ENCODE measurements at regions not wholly inside any gene's neighbourhood (a gene's known extent, or its start where the extent isn't known, plus 50 kb on each side); places are given as distances from the start of the nearest gene placed in this dataset.
"Not testable (repeated sequence)": the region's sequence is repeated elsewhere in the genome, so short reads cannot be mapped to it uniquely, and the experiment has no call there.

DNA sequence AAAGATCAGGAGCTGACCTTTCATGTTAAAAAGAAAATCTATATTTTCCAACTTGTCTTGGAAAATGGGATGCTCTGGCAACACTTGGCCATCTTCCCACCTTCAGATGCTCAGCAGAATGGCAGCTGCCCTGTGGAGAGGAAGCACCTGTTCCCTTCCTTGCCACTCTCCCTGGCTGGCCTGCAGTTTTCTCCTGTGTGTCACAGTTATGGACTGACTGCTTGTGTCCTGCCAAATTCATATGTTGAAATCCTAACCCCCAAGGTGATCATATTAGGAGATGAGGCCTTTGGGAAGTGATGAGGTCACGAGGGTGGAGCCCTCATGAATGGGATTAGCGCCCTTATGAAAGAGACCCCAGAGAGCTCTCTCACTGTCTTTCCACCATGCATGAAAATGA, 97.0 kb upstream of the PLGLB2 start:
- H3K27ac Mint-ChIP-seq; H3K36me3 Mint-ChIP-seq (ENCODE audit: low read depth); H3K9me3 Mint-ChIP-seq; H3K27me3 Mint-ChIP-seq; H3K4me1 Mint-ChIP-seq (ENCODE audit: low read depth); H3K4me3 Mint-ChIP-seq: not testable (repeated sequence)

DNA sequence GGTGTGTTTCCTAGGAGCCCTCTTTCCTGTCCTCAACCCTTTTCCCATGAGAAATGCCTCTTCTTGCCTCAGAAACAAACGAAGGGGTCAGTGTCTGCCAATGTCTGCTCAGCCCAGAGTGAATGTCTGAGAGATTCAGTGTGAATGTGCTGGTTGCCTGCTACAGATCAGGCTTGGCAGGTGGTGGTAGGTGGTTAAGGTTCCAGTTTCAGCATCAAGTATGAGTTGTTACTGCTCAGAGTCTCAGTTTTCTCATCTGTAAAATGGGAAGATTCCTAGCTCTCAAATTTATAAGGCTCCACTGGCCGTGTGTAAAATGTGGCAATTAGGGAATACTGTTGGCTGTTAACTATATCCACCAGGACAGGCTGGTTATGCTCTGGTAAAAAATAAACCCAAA, 96.3 kb upstream of the PLGLB2 start:
- H3K27ac Mint-ChIP-seq; H3K4me1 Mint-ChIP-seq (ENCODE audit: low read depth); H3K9me3 Mint-ChIP-seq; H3K27me3 Mint-ChIP-seq; H3K36me3 Mint-ChIP-seq (ENCODE audit: low read depth); H3K4me3 Mint-ChIP-seq: not testable (repeated sequence)

DNA sequence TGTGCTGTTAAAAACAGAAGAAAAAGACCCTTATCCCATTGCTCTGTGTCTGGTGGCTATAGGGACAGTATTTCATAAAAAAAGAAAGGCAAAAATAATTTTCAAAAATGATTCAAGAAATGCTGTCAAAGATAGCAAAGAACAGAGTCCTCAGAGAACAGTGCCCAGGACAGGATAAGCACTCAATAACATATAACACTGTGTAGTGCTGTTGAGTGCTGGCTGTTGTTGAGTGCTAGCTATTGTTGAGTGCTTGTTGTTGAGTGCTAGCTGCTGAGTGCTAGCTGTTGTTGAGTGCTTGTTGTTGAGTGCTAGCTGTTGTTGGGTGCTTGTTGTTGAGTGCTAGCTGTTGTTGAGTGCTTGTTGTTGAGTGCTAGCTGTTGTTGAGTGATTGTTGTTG, 94.5 kb upstream of the PLGLB2 start:
- H3K27me3 Mint-ChIP-seq; H3K9me3 Mint-ChIP-seq; H3K4me1 Mint-ChIP-seq (ENCODE audit: low read depth); H3K4me3 Mint-ChIP-seq; H3K36me3 Mint-ChIP-seq (ENCODE audit: low read depth); H3K27ac Mint-ChIP-seq: not testable (repeated sequence)

DNA sequence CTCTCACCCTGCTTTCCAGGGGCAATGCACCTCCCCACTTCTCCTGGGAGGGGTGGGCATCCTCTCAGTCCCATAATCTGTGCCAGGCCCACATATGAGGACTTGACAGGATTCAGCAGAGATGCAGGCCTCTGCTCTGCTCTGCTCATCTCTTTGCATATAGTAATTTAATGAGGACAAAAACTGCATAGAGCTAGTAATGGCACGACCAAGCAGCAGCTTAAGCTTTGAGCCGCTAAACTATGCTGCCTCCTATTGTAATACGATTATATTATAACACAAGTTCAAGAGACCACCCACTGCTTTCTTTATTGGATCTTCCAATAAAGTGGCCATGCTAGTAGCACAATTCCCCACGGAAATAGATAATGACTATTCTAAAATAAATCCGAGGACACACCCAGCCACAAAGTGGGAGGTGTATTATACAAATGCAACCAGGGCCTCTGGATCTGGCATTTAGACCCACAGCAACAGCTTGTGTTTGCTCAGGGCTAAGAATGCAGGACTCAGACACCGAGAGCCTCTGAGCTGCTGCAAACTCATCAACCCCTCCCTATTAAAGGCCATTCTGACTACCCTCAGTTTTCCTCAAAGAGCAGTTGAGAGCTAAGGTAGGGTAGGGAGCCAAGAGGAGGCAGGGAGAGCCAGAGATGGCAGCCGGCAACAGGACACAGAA, 93.6 kb upstream of the PLGLB2 start:
- H3K27ac Mint-ChIP-seq, H3K27me3 Mint-ChIP-seq: not testable (repeated sequence)

DNA sequence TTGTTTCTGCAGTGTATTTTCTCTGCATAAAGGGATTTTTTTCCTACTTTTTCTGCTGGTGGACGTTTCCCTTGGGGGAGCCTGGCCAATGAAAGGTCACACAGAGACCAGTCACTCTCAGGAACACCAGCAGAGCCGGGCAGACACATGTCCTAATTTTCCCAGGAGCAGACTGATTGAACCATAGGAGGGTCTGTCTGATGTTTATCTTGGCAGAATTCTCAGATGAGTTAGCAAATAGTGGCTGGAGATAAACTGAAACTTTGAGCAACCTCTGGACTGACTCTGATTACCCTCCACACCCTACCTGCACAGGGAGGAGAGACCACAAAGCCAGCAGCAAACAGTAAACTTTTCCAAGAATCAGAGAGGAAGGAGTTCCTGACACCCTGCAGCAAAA, 90.0 kb upstream of the PLGLB2 start:
- not testable (repeated sequence) for H3K4me1 Mint-ChIP-seq (ENCODE audit: low read depth); H3K27ac Mint-ChIP-seq; H3K9me3 Mint-ChIP-seq; H3K4me3 Mint-ChIP-seq; H3K36me3 Mint-ChIP-seq (ENCODE audit: low read depth); H3K27me3 Mint-ChIP-seq

More for the DNA sequence above, 93.6 kb upstream of the PLGLB2 start:
- not testable (repeated sequence) for H3K9me3 Mint-ChIP-seq; H3K4me1 Mint-ChIP-seq (ENCODE audit: low read depth); H3K36me3 Mint-ChIP-seq (ENCODE audit: low read depth); H3K4me3 Mint-ChIP-seq

DNA sequence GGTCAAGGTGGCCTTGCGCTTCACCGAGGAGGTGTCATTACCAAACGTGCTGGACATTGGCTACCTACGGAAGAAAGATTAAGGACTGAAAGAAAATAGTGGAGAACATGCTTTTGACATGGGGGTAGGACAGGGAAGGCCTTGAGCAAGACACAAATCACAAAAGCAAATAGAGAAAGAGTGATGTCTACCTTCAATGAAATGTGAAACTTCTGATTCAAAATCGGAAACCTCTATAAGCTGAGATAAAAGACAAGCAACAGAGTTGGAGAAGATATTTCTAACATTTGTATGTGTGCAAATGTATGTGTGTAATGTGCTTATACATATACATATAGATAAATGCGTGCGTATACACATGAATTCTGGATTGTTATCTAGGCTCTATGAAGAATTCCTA, 89.5 kb upstream of the PLGLB2 start:
- not testable (repeated sequence) for H3K27me3 Mint-ChIP-seq; H3K4me3 Mint-ChIP-seq; H3K4me1 Mint-ChIP-seq (ENCODE audit: low read depth); H3K36me3 Mint-ChIP-seq (ENCODE audit: low read depth); H3K9me3 Mint-ChIP-seq; H3K27ac Mint-ChIP-seq

DNA sequence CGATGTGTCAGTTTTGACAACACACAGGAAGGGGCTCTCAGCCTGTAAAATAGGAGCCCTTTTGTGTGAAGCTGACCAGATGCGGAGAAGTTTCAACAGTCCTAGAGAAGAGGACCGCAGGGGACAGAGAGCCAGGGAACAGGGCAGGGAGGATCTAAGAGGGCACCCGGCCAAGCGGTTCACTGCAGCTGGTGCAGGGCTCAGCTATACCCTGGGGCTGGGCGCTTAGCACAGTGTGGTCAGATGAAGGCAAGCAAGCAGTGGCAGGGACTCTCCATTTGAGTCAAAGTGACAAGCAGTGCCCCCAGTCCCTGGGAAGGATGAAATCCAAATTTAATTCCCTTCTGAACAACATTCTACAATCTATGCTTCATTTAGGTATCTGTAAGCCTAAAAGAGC, 88.9 kb upstream of the PLGLB2 start:
- H3K36me3 Mint-ChIP-seq (ENCODE audit: low read depth); H3K27me3 Mint-ChIP-seq; H3K27ac Mint-ChIP-seq; H3K9me3 Mint-ChIP-seq; H3K4me1 Mint-ChIP-seq (ENCODE audit: low read depth); H3K4me3 Mint-ChIP-seq: not testable (repeated sequence)

DNA sequence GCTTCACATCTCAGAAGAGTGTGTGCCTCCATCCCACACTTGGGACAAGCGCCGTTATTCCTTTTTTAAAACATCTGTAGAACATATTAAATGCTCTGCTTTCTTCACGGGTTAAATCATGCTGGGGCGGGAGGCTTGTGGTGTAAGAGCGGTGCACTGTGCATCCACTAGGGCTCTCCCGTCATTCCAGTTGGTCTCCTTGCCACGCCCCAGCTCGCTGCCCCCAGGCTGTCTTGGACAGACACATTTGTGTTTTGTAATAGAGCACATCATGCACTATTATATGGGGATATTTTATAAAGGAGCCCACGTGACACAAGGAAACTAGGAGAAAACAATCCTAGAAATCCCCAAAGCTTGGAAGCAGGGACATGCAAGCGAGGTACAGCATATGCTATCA, 87.7 kb upstream of the PLGLB2 start:
- not testable (repeated sequence) for H3K4me1 Mint-ChIP-seq (ENCODE audit: low read depth); H3K27ac Mint-ChIP-seq; H3K36me3 Mint-ChIP-seq (ENCODE audit: low read depth); H3K9me3 Mint-ChIP-seq; H3K27me3 Mint-ChIP-seq; H3K4me3 Mint-ChIP-seq

DNA sequence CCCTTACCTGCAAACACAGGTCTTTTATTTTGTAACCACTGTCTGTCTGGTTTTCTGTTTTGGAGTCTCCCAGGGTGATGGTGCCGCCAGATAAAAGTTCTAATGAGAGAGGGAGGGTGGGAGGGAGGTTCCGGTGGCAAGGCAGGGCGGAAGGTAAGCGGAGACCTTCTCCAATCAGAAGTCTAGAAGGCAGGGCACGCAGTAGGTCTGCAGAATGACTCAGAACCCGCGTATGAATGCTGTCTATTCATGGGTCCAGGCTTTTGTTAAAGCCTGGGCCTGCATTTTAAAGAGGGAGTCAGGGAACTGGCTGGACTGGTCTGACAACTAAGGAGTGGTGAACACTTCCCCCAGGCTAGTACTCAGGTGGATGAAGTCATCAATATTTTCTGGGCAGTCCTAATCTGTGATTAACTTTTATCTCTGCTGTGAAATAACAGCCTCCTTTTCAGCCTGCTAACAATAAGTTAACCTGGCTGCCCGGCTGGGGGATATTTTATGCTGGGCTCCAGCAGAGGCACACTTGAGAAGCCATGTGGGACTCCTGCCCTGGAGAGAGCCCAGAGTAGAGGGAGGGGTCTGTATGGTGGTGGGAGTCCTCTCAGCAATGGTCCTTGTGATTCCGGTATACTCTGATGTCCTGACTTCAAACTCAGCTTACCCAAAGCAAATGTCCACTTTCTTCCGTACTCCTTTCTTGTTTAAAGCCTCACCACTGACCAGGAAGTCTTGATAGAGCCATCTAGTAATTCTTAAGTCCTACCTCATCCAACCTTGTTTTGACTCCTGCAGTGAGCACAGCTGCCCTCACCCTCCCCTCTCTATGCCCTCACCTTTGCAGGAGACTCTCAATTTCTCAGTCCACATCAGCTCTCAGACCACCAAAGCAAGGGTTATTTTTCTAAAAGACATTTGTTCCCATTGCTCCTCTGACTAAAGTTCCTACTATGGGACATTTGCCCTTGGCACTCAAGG, 85.3 kb upstream of the PLGLB2 start:
- not testable (repeated sequence) for H3K9me3 Mint-ChIP-seq; H3K36me3 Mint-ChIP-seq (ENCODE audit: low read depth); H3K4me3 Mint-ChIP-seq

DNA sequence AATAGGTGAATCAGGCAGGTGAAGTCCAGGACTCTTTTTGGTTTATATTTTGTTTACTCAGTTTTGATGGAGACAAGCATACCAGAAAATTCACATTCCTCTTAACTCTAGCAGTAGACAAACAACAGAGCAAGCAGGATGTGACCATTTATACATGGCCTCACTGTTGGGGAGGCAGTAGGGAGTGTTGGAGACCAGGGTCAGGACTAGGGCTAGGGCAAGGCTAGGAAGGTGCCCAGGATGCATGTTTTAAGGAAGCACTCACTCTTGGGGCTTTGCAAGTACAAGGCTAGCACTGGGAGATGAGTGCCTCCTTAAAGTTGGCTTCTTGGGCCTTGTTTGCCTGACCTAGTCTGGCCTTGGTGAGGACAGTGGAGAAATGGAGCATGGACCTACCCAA, 84.5 kb upstream of the PLGLB2 start:
- not testable (repeated sequence) for H3K36me3 Mint-ChIP-seq (ENCODE audit: low read depth); H3K27me3 Mint-ChIP-seq; H3K27ac Mint-ChIP-seq; H3K4me3 Mint-ChIP-seq; H3K4me1 Mint-ChIP-seq (ENCODE audit: low read depth); H3K9me3 Mint-ChIP-seq

More for the DNA sequence above, 85.3 kb upstream of the PLGLB2 start:
- not testable (repeated sequence) for H3K27me3 Mint-ChIP-seq; H3K4me1 Mint-ChIP-seq (ENCODE audit: low read depth); H3K27ac Mint-ChIP-seq

DNA sequence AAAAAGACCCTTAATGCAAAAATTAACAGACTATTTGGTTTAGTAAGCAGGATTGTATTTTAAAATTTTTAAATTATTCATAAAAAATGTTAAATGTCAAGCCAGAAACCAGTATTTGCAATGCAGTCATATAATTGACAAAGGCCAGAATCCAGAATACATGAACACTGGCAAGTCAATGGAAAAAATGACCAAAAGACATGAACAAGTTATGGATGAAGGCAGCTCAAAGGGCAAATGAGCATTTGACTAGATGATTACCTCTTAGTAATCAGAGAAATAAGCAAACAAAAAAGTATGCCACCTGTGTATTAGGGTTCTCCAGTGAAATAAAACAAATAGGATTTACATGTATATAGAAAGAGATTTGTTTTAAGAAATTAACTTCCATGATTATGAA, 80.9 kb upstream of the PLGLB2 start:
- H3K36me3 Mint-ChIP-seq (ENCODE audit: low read depth); H3K27me3 Mint-ChIP-seq; H3K9me3 Mint-ChIP-seq; H3K4me3 Mint-ChIP-seq; H3K27ac Mint-ChIP-seq; H3K4me1 Mint-ChIP-seq (ENCODE audit: low read depth): not testable (repeated sequence)

DNA sequence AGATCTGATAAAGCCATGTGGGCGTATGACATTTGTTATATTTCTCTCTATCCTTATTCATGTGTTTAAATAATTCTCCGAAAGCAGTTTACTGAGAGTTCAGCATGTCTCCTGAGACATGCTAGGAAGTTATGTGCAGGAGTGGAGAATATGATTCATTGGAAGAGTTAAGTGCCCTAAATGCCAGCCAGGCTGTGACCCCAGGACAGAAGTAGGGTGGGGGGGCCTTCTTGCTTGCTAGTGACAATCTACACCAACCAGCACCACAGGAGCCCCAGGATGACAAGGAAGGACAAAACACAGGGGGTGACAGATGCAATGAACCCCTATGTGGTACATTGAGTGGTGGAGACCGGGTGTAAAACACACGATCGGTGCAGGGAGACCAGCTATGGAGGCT, 79.5 kb upstream of the PLGLB2 start:
- H3K4me1 Mint-ChIP-seq (ENCODE audit: low read depth); H3K27ac Mint-ChIP-seq; H3K36me3 Mint-ChIP-seq (ENCODE audit: low read depth); H3K27me3 Mint-ChIP-seq; H3K4me3 Mint-ChIP-seq; H3K9me3 Mint-ChIP-seq: not testable (repeated sequence)

DNA sequence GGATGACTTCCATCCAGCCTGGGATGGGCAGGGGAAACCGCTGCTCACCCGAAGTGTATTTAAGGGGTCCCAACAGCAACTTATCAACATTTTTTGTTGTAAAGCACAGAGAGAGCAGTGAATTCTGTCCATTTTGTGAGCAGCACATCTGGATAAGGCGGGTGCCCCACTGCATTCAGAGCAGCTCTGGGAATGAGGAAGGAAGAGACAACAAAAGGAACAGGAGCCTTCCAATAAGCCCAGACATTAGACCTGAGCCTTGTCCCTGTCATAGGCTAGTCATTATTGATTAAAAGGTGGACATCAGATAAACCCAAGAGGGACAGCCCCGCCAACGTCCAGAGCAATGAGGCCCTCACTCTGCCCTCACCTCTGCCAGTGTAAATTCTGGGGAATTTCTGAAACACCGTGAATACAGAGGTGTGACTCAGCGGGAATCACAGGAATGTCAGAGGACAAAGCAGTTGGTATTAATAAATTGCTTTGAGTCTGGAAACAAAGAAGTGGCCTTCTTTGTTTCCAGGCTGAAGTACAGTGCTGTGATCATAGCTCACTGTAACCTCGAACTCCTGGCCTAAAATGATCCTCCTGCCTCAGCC, 78.2 kb upstream of the PLGLB2 start:
- H3K4me1 Mint-ChIP-seq (ENCODE audit: low read depth); H3K36me3 Mint-ChIP-seq (ENCODE audit: low read depth); H3K9me3 Mint-ChIP-seq; H3K27me3 Mint-ChIP-seq; H3K4me3 Mint-ChIP-seq; H3K27ac Mint-ChIP-seq: not testable (repeated sequence)

DNA sequence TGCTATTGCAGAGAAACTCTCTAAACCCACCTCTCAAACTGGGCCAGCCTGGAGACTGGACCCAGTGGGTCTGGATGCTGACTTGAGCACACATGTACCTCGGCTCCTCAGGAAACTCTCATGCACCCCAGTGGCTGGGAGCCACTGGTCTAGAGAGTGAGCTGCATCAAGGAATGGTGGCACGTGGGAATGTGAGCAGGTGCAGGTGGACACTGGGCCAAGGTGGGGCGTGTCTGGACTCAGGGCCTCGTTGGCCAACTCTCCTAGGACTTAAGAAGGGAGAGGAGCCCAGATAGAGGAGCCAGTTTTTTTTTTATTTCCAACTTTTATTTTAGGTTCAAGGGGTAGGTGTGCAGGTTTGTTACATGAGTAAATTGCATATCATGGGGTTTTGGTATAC, 75.5 kb upstream of the PLGLB2 start:
- not testable (repeated sequence) for H3K27ac Mint-ChIP-seq; H3K27me3 Mint-ChIP-seq; H3K4me3 Mint-ChIP-seq; H3K4me1 Mint-ChIP-seq (ENCODE audit: low read depth); H3K36me3 Mint-ChIP-seq (ENCODE audit: low read depth); H3K9me3 Mint-ChIP-seq

DNA sequence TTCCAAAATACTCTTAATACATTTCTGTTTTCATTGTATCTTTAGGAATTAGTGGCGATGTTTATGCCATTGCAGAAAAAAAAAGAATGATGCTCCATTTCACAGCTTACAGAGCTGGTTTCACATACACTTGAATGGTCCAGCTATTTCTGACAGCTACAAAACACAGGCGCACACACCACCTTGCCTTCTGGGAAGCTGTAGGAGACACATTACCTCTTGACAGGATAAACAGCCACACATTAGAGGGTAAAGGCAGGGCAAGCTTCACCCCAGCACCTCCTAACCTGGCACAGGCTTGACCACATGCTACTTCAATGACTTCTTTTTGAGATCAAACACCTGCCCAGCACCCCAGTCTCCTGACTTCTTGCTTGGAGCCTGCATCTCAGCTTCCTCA, 73.2 kb upstream of the PLGLB2 start:
- not testable (repeated sequence) for H3K36me3 Mint-ChIP-seq (ENCODE audit: low read depth); H3K9me3 Mint-ChIP-seq; H3K4me1 Mint-ChIP-seq (ENCODE audit: low read depth); H3K27me3 Mint-ChIP-seq; H3K4me3 Mint-ChIP-seq; H3K27ac Mint-ChIP-seq

DNA sequence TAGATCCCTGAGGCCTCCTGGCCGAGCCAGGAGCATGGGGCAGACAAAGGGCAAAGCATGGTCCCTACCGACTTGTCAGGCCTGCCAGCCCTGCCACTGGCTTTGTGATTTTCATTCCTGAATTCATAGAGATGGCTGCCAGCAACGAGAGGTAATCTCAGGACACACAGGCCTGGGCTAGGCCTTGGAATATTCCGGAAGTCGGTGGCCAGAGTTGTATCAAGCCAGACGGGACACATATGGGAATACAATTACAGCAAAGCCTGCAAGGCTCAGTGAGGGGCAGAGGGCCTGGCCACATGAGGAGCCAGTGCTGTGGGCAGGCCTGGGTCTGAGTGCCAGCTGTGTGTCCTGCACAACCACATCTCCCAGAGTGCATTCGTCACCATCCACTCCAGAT, 72.4 kb upstream of the PLGLB2 start:
- not testable (repeated sequence) for H3K36me3 Mint-ChIP-seq (ENCODE audit: low read depth); H3K27me3 Mint-ChIP-seq; H3K4me1 Mint-ChIP-seq (ENCODE audit: low read depth); H3K4me3 Mint-ChIP-seq; H3K27ac Mint-ChIP-seq; H3K9me3 Mint-ChIP-seq
